Coronary artery (tissue), 2 donors: ENCODE measurements at regions not wholly inside any gene's neighbourhood (a gene's known extent, or its start where the extent isn't known, plus 50 kb on each side); places are given as distances from the start of the nearest gene placed in this dataset.

Source experiments
- DNase-seq: peaks from one replicate; pipeline ENCODE4 v3.0.0-alpha.2; 2017; ENCODE audit warnings: low spot score
- H3K27ac ChIP-seq, 2 donors: fragments of 200-600 bp; sonication (generic); one replicate each; pipeline ENCODE4 v1.5.1; 2016 to 2019
- H3K4me3 ChIP-seq: fragments of 200-600 bp; sonication (generic); 2 replicates; pipeline ENCODE4 v1.5.1; 2016; ENCODE audit warnings: mild to moderate bottlenecking, moderate library complexity
- TF ChIP-seq, protein P1 (sequence below): fragments of 200-600 bp; sonication (generic); IDR thresholded peaks from one replicate; pipeline ENCODE4 v1.5.1; 2019; ENCODE audit warnings: antibody characterized with exemption

DNA sequence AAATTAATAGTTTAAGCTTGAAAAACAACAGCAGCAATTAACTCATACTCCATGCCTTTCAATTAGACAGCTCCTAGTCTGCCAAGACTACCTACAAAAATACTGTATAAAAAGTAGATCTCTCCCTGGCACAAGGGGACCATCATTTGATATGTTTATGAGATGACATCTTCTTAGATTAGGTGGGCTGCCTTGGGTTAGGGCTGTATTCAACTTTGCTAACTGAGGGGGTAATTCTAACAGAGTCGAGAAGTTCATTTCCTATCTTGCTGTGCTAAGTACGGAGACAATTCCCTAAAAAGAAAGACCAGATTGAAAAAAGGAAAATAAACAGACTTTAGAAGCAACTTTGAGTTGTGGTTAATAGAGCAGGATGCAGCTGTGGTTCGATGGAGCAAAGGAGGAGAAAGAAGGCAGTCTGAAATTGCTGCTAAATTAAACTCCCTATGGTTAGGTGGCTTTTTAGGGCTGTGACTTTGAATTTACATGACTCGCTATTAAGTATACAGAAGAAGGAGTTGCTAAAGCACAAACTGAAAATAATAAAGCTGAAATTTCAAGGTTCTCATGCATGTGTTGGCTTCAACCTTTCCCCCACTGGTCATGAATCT is 75.4 kb downstream of the CDC7 start:
- no peak overlapping the region for H3K4me3 ChIP-seq
- TF ChIP-seq, protein P1, sequence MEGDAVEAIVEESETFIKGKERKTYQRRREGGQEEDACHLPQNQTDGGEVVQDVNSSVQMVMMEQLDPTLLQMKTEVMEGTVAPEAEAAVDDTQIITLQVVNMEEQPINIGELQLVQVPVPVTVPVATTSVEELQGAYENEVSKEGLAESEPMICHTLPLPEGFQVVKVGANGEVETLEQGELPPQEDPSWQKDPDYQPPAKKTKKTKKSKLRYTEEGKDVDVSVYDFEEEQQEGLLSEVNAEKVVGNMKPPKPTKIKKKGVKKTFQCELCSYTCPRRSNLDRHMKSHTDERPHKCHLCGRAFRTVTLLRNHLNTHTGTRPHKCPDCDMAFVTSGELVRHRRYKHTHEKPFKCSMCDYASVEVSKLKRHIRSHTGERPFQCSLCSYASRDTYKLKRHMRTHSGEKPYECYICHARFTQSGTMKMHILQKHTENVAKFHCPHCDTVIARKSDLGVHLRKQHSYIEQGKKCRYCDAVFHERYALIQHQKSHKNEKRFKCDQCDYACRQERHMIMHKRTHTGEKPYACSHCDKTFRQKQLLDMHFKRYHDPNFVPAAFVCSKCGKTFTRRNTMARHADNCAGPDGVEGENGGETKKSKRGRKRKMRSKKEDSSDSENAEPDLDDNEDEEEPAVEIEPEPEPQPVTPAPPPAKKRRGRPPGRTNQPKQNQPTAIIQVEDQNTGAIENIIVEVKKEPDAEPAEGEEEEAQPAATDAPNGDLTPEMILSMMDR: no peak
- no peak overlapping the region for H3K27ac ChIP-seq
- no peak for DNase-seq

DNA sequence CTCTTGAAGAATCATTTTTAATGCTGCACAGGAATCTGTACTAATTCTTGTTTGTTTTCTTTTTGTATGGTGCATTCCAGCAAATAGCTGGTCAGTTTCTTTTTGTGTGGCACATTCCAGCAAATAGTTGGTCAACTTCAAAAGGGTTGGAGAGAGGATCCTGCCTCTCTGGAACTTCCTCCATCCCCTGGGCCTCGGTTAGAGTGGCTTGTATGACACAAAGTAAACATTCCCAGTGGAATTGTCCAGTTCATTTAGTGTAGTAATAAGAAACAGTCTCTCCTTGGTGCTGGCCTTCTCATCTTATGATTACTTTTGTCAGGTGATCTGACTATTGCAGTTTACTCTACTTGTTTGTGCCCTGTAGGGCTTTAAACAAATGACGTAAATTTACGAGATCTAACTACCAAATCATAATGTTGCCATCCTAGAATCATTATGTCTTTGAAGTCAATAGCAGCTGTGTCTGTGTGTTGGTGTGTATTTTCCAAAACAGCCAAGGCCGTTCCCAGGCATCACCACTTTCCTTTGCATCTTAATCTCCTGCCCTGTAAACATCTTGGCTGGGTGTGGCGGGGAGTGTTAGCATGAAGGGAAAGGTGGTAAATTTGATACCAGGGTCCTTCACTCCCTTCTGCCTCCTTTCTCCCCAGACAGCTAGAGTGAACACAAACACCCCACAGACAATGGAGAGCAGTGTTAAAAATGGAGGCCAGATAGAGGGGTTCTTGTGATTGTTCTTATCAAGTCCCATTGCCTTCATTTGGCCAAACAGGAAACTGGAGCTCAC is 77.9 kb downstream of the CDC7 start:
- DNase-seq: no peak
- H3K27ac ChIP-seq: no peak overlapping the region
- no peak overlapping the region for H3K4me3 ChIP-seq
- TF ChIP-seq, protein P1: no peak

DNA sequence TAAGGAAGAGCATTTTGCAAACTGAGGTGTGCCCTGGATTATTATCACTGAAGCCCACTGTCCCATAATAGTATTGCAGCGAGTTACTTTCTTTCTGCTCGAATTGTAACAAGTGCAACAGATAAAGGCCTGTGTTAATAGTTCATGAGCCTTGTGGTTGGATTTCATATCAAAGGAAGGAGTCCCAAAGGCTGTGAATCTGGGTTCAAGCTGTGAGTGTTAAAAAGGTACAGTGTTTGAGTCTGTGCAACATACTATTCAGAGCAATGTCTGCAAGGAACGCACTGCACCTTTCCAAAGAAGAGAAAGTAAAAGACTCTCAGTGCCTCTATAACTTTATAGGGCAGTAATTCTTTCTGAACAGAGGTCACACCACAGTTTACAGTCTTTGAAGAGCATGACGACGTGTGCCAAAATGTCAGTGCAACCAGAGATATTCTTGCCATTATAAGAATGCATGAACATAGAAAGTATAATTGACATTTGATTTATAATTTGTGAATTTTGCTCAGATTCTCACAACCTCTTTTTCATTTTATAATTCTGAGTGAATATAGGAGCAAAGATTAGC is 79.1 kb downstream of the CDC7 start:
- DNase-seq: no peak
- TF ChIP-seq, protein P1: no peak
- Histone ChIP-seq H3K4me3 (no peak overlapping the region), H3K27ac (no peak overlapping the region)

DNA sequence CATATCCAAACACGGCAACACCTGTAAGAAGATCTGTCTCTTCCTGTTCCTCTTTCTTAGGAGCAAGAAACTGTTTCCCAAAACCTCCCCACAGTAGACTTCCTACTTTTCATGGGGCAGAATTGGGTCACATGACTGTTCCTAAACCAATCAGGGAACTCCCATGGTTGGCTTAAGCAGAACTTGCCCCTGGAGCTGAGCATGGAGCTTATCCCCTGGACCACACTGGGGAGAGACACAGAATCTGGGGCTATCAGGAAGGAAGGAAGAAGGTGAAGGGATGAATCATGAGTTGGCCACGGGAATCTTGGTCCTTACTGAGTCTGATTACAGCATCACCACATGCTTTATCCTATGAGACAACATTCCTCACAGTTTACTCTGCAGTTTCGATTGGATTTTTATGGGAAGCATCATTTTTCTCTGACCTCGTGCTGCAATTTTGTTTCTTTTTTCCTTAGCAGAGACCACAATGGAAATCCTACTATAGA is 81.8 kb downstream of the CDC7 start:
- TF ChIP-seq, protein P1: no peak
- DNase-seq: no peak
- Histone ChIP-seq H3K27ac (peak overlapping the region in 1 of 2 donors; percentile 31), H3K4me3 (no peak overlapping the region)

DNA sequence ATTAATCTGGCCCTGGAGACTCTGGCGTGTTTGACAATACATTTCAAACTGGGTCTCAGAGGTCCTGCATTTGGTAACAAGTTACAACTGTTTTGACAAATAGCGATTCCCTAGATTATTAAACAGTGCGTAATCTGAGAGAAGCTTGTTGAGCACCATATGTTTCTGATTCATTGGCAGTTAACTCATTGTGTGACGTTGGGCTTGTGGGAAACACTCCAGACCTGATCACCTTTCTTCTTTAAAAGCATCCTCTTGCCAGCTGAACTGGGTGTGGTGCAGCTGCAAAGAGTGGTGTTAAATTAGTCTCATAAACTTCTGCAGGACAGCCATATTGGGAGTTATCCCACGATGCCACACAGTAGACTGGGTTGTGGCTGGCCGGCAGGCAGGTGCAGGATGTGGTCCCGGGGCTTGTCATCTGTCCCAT is 82.7 kb downstream of the CDC7 start:
- peak overlapping the region in 1 of 2 donors; percentile 16 for H3K27ac ChIP-seq
- no peak overlapping the region for H3K4me3 ChIP-seq
- TF ChIP-seq, protein P1: no peak
- DNase-seq: no peak

DNA sequence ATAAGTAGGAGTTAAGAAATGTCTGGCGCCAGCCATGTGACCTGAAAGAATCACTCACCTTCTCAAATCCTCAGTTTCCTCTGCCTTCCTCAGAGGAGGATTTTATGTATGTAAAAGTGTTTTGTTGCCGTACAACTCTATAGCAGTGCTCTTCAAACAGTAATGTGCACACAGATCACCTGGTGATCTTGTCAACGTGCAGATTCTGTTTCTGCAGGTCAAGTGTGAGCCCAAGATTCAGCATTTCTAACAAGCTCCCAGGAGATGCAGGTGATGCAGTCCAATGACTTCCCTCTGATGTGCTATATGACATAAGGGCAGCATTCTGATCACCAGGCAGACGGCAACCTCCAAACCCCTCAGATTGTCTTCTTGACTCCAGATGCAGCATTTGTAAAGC is 83.7 kb downstream of the CDC7 start:
- no peak for DNase-seq
- TF ChIP-seq, protein P1: no peak
- Histone ChIP-seq H3K27ac (no peak overlapping the region), H3K4me3 (no peak overlapping the region)
